ENCODE measurements at regions not wholly inside any gene's neighbourhood (a gene's known extent, or its start where the extent isn't known, plus 50 kb on each side); places are given as distances from the start of the nearest gene placed in this dataset.

- H3K27me3 ChIP-seq (ENCODE audit: low read depth): no peaks in the 10 kb centered on the region
- H3K4me3 ChIP-seq: no peak overlapping the region
- TF ChIP-seq CTCF (IDR thresholded peaks at IDR 0.05; ENCODE audit: borderline replicate concordance): no peak
- intact Hi-C loops (cut with micrococcal nuclease): no loop called here
- DNase-seq: no peak
- H3K27ac ChIP-seq (replicated peaks): no peak overlapping the region
- no peaks in the 10 kb centered on the region for H3K4me1 ChIP-seq
- H3K36me3 ChIP-seq: no peaks in the 10 kb centered on the region
- peaks cover 56% of the 10 kb centered on the region for H3K9me3 ChIP-seq (replicated peaks)
Observed at GRCh38 chr18:4871197-4871596, 325.9 kb downstream of the AKAIN1 start.

- H3K9me3 ChIP-seq (replicated peaks): peaks cover 56% of the 10 kb centered on the region
- H3K27ac ChIP-seq (replicated peaks): no peak overlapping the region
- no peaks in the 10 kb centered on the region for H3K4me1 ChIP-seq
- TF ChIP-seq CTCF (IDR thresholded peaks at IDR 0.05; ENCODE audit: borderline replicate concordance): no peak
- H3K36me3 ChIP-seq: no peaks in the 10 kb centered on the region
- H3K27me3 ChIP-seq (ENCODE audit: low read depth): no peaks in the 10 kb centered on the region
- no peak overlapping the region for H3K4me3 ChIP-seq
- intact Hi-C loops (cut with micrococcal nuclease): no loop called here
- DNase-seq: no peak
Observed at GRCh38 chr18:4870177-4870773, 326.8 kb downstream of the AKAIN1 start.

GRCh38 chr18:4869155-4869554 lies 327.9 kb downstream of the AKAIN1 start:
- H3K9me3 ChIP-seq (replicated peaks): peaks cover 48% of the 10 kb centered on the region
- H3K36me3 ChIP-seq: no peaks in the 10 kb centered on the region
- H3K27ac ChIP-seq (replicated peaks): no peak overlapping the region
- no peak overlapping the region for H3K4me3 ChIP-seq
- H3K4me1 ChIP-seq: no peaks in the 10 kb centered on the region
- no peak for DNase-seq
- no peaks in the 10 kb centered on the region for H3K27me3 ChIP-seq (ENCODE audit: low read depth)
- intact Hi-C loops (cut with micrococcal nuclease): no loop called here
- no peak for TF ChIP-seq CTCF (IDR thresholded peaks at IDR 0.05; ENCODE audit: borderline replicate concordance)

GRCh38 chr18:4858379-4859127 lies 338.5 kb downstream of the AKAIN1 start:
- intact Hi-C loops (cut with micrococcal nuclease): no loop called here
- H3K27ac ChIP-seq (replicated peaks): no peak overlapping the region
- no peaks in the 10 kb centered on the region for H3K27me3 ChIP-seq (ENCODE audit: low read depth)
- DNase-seq: no peak
- TF ChIP-seq CTCF (IDR thresholded peaks at IDR 0.05; ENCODE audit: borderline replicate concordance): no peak
- no peaks in the 10 kb centered on the region for H3K36me3 ChIP-seq
- H3K9me3 ChIP-seq (replicated peaks): peaks cover 16% of the 10 kb centered on the region
- H3K4me3 ChIP-seq: no peak overlapping the region
- H3K4me1 ChIP-seq: no peaks in the 10 kb centered on the region

- H3K27me3 ChIP-seq (ENCODE audit: low read depth): no peaks in the 10 kb centered on the region
- intact Hi-C loops (cut with micrococcal nuclease): no loop called here
- H3K27ac ChIP-seq (replicated peaks): no peak overlapping the region
- no peak for DNase-seq
- no peaks in the 10 kb centered on the region for H3K9me3 ChIP-seq (replicated peaks)
- no peaks in the 10 kb centered on the region for H3K4me1 ChIP-seq
- no peak overlapping the region for H3K4me3 ChIP-seq
- no peak for TF ChIP-seq CTCF (IDR thresholded peaks at IDR 0.05; ENCODE audit: borderline replicate concordance)
- no peaks in the 10 kb centered on the region for H3K36me3 ChIP-seq
Observed at GRCh38 chr18:4854671-4855070, 342.4 kb downstream of the AKAIN1 start.
